GM12892 (cell line): ENCODE measurements at regions not wholly inside any gene's neighbourhood (a gene's known extent, or its start where the extent isn't known, plus 50 kb on each side); places are given as distances from the start of the nearest gene placed in this dataset.

Source experiments
- DNase-seq: peaks from one replicate; pipeline ENCODE4 v3.0.0; 2011; ENCODE audit not compliant: insufficient read length
- FAIRE-seq: peaks from 2 replicates; lab custom pipeline; 2011; peaks lifted over from hg19 to GRCh38; lab: Jason Lieb, UNC
- POLR2A ChIP-seq: IDR thresholded peaks from 2 replicates; pipeline ENCODE4 v1.6.1; 2011; ENCODE audit warnings: low read depth, low read length, control low read depth
- POLR2AphosphoS5 ChIP-seq: IDR thresholded peaks from 2 replicates; pipeline ENCODE4 v1.6.1; 2011; ENCODE audit warnings: low read depth, low read length, control low read depth
- TAF1 ChIP-seq: IDR thresholded peaks from 2 replicates; pipeline ENCODE4 v1.6.1; 2011; ENCODE audit warnings: low read depth, mild to moderate bottlenecking, control low read depth, low read length, borderline replicate concordance

DNA sequence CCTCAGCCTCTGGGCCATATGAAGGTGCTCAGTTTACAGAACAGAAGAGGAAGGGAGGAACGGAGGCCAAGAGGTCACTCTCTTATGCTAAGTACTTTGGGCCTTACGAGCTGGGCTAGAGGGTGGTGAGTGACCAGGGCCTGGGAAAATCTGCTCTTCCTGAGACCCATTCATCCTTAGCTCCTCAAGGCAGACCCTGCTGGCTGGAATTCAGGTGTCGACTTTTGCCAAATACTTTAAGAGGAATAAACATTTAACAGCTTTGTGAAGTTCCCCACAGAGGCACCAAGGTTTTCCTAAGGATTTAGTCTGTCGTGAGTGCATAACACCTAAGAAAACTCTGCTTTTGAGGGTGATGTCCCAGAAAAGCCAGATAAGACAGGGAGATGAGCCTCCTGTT is 129.7 kb upstream of the SIX2 start:
- FAIRE-seq (no peak), DNase-seq (no peak)
- no peak for TF ChIP-seq TAF1
- TF ChIP-seq POLR2A: no peak
- no peak for TF ChIP-seq POLR2AphosphoS5

DNA sequence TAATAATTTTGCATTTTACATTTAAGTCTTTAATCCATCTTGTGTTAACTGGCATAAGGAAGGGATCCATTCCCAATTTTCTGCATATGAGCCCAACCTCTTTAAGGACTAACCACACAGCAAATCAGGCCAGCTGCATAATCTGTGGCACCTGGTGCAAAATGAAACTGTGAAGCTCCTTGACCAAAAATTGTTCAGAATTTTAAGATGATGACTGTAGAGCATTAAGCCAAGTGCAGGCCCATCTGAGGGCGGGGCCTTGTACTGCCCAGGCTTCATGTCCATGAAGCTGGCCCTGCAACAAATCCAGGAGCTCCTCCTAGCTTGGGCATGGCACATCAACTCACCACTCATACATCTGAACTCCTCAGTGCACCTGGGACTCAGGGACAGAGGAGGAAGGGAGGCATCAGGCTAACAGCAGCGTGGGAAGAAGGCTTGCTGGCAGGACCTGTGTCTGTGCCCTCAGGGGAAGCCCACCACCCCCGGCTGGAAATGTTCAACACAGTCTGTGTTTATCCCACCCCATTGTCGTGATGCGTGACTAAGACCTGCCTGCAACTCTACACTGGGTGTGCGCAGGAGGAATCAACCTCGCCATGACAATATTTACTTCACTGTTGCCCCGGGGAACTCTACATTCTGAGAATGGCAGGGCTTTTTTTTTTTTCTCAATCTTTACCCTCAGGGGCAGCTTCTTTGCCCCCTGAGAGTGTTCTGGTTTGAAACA is 128.9 kb upstream of the SIX2 start:
- TF ChIP-seq POLR2A: no peak
- no peak for TF ChIP-seq POLR2AphosphoS5
- TF ChIP-seq TAF1: no peak
- DNase-seq (no peak), FAIRE-seq (no peak)

DNA sequence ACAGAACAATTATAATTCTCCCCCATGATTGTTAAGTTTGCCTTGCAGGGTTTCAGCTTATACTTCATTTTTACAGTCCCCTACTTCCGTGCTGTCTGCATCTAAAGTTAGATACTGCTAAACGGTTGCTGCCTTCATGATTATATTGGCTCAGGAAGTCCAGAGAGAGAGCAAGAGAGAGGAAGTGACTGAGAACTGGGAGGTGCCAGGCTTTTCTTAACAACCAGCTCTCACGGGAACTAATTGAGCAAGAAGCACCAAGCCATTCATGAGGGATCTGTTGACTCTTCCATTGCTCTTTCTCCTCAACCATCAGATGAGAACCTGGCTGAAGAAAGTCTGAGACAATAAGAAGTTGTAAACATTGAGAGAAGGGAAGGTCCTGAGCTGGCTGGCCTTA is 125.5 kb upstream of the SIX2 start:
- FAIRE-seq: peak; percentile 50
- TF ChIP-seq POLR2AphosphoS5 (no peak), POLR2A (no peak), TAF1 (no peak)
- no peak for DNase-seq

DNA sequence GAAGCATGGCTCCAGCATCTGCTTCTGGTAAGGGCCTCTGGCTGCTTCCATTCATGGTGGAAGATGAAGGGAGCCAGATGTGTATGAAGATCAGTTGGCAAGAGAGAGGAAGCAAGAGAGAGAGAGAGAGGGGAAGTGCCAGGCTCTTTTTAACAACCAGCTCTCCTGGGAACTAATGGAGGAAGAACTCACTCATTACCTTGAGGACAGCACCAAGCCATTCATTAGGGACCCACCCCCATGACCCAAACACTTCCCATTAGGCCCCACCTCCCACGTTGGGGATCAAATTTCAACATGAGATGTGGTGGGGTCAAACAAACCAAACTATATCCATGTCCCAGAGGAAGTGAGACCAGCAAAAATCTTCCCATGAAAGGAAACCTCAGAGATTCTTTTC is 124.8 kb upstream of the SIX2 start:
- FAIRE-seq (no peak), DNase-seq (no peak)
- TF ChIP-seq POLR2AphosphoS5 (no peak), TAF1 (no peak), POLR2A (no peak)

DNA sequence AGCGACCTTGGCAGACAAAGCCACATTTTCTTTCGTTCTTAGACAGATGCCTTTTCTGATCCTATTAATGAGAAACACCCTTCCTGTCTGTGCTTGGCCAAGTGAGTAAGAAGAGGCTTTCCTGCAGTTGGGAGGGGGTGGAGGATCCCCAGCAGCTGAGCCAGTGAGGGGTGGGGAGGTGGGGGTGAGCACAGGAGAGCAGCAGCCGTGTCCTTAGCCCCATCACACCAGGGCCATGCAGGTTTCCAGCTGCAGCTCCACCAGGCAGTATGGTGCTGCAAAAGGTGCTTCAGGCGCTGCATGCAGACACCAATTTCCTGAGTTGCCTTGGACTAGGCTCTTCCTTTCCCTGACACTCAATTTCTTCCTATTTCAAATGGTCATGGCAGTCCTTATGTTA is 123.3 kb upstream of the SIX2 start:
- TF ChIP-seq POLR2A: no peak
- FAIRE-seq (peak; percentile 44), DNase-seq (peak; percentile 17)

DNA sequence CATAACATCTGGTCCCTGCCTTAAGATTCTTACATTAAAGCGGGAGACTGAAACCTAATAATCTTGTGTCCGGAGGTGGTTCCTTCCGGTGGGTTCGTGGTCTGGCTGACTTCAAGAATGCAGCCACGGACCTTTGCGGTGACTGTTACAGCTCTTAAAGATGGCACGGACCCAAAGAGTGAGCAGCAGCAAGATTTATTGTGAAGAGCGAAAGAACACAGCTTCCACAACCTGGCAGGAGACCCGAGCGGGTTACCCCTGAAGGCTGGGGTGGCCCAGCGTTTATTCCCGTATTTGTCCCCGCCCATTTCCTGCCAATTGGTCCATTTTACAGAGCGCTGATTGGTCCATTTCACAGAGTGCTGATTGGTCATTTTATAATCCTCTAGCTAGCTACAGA is 122.3 kb upstream of the SIX2 start:
- FAIRE-seq (no peak), DNase-seq (no peak)
- TF ChIP-seq POLR2AphosphoS5 (no peak), POLR2A (no peak), TAF1 (no peak)

DNA sequence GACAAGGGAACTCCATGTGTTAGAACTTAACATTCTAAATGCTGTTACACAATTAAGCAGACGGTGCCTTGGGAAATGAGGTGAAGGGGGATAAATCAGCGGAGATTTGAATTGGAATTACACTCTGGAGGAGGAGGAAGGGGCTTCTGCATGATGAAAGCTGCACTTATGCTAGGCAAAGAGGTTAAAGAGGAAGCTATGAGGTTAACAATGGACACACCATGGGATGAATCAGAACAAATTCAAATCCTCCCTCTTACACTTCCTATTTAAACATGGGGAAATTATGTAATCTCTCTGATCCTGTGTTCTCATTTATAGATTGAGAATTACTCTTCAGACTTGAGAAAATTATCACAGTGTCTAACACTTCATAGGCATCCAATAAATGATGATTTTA is 121.5 kb upstream of the SIX2 start:
- FAIRE-seq (no peak), DNase-seq (no peak)
- no peak for TF ChIP-seq TAF1
- TF ChIP-seq POLR2AphosphoS5: no peak
- TF ChIP-seq POLR2A: no peak

DNA sequence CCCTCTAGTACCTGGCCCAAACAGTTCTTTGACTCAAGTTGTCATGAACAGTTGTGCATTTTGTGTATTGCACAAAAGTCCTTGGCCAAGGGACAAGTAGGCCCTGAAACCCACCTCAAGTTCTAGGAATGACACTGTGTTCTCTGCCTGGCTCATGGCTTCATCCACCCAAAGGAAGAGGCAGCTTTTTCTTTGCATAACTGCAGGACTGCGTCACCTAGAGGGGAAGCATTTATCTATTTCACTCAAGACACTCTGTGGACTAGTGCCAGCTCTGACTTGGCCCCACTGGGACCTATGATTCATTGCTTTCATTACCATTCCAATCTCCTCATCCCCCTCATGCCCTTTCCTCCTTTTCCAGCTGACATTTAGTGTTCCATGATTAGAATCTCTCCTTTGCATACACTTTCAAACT is 119.3 kb upstream of the SIX2 start:
- FAIRE-seq: no peak
- no peak for DNase-seq

DNA sequence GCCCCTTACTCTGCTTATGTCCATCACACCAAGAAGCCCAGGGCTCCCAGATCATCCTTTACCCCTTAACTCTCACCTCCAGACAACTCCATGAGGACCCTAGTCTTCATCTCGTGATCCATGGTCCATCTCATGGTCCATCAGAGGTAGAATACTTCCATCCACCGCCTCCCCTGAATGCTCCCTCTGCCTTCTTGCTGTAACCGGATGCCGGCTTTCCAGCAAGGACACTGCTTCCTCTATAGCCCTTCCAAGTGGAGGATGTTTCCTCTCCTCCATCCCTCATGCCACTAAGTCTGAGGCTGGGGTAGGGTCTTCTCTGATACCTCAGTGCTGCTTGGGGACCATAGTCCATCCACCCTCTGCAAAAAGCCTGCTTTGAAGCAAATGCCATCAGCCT is 118.6 kb upstream of the SIX2 start:
- FAIRE-seq (no peak), DNase-seq (no peak)
- no peak for TF ChIP-seq POLR2AphosphoS5
- TF ChIP-seq POLR2A: no peak
- no peak for TF ChIP-seq TAF1

More for the DNA sequence above, 119.3 kb upstream of the SIX2 start:
- no peak for TF ChIP-seq POLR2A
- TF ChIP-seq POLR2AphosphoS5: no peak

DNA sequence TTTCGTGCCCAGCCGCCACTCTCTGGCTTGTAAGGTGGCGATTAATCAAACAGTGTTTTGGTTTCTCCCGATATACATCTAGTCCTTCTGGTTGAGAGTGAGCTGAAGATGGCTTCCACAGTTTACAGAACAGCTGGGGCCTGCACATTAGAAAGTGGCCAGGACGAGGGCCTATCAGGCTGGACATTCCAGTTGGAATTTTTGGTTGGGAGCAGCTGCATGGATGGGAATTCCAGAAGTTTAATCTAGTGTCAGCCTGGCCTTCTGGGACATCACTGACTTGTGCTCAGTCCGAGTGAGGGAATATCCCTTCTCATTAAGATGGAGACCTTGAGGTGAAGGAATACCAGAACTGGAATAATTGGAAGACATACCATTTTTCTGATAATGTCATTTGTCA is 118.1 kb upstream of the SIX2 start:
- TF ChIP-seq POLR2AphosphoS5: no peak
- no peak for TF ChIP-seq TAF1
- TF ChIP-seq POLR2A: no peak
- no peak for DNase-seq
- FAIRE-seq: no peak

DNA sequence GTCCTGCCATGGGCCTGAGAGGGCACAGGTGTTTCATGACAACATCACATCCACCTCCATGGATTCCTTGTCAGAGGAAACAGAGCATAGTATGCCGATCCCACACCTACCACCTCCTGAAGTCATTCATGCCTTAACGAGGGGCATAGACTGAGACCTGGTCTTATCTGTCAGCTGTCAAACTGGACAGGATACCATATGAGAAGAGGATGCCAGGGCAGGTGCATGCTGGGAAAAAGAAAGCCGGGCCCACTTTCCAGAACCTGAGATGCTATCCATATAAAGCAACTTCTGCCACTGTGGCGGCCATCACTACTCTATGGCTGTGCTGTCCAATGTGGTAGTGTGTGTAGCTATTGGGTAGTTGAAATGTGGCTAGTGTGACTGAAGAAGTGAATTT is 116.0 kb upstream of the SIX2 start:
- no peak for DNase-seq
- TF ChIP-seq TAF1 (no peak), POLR2AphosphoS5 (no peak), POLR2A (no peak)
- FAIRE-seq: no peak

DNA sequence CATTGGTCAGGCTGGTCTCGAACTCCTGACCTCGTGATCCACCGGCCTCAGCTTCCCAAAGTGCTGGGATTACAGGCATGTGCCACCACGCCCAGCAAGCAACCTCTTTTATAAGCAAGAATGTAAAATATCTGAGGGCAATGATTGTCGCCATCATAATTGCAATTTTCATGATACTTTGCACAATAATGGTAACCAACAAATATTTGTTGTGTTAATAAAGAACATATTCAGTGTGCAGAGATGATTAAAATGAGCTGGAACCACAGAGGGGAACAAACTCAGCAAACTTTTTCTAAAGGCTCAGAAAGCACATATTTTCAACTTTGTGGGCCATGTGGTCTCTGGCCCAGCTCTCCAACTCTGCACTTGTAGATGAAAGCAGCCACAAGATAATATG is 115.2 kb upstream of the SIX2 start:
- DNase-seq (no peak), FAIRE-seq (no peak)
- TF ChIP-seq POLR2AphosphoS5: no peak
- TF ChIP-seq POLR2A: no peak
- no peak for TF ChIP-seq TAF1
